Esophagus muscularis mucosa (tissue), 4 donors: ENCODE measurements at regions not wholly inside any gene's neighbourhood (a gene's known extent, or its start where the extent isn't known, plus 50 kb on each side); places are given as distances from the start of the nearest gene placed in this dataset.

ENCODE experiments used
- EP300 ChIP-seq: sonication (generic); formaldehyde crosslinking; IDR thresholded peaks from one replicate; pipeline ENCODE4 v1.6.1; 2017; ENCODE audit warnings: antibody characterized with exemption
- POLR2A ChIP-seq: fragments of 450-650 bp; IDR thresholded peaks from one replicate; pipeline ENCODE4 v1.6.1; 2017; ENCODE audit warnings: antibody characterized with exemption, moderate library complexity, mild to moderate bottlenecking, low read depth
- POLR2AphosphoS5 ChIP-seq, 2 donors: sonication (generic); formaldehyde crosslinking; IDR thresholded peaks; one replicate each; pipeline ENCODE4 v1.6.1; 2017; ENCODE audit warnings: antibody characterized with exemption in 2 of 2
- TF ChIP-seq, protein P1 (sequence below), 3 experiments: fragments of 200-600 bp in 2 of 3; fragments of 450-650 bp in 1 of 3; sonication (generic) in 2 of 3; IDR thresholded peaks; one replicate each; pipeline ENCODE4 v1.5.1; 2017 to 2019; ENCODE audit warnings: antibody characterized with exemption in 3 of 3, mild to moderate bottlenecking in 2 of 3, moderate library complexity in 1 of 3

DNA sequence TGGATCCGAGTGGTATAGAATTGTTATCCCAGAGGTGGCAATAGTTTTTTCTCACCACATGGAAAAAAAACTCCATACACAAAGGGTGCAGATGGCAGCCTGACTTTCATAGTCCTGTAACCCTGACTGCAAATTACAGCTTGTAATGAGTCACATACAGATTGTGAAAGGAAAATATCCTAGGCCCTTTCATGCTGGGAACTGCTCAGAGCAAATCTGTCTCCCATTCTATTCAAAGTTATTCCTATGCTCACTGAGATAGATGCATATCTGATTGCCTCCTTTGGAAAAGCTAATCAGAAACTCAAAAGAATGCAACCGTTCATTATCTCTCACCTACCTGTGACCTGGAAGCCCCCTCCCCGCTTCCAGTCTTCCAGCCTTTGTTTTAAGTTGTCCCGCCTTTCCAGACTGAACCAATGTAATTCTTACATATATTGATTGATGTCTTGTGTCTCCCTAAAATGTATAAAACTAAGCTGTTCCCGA lies 108.7 kb upstream of the MAP3K4 start:
- no peak for TF ChIP-seq POLR2A
- no peak for TF ChIP-seq POLR2AphosphoS5 (IDR thresholded peaks at IDR 0.05)
- TF ChIP-seq, protein P1, sequence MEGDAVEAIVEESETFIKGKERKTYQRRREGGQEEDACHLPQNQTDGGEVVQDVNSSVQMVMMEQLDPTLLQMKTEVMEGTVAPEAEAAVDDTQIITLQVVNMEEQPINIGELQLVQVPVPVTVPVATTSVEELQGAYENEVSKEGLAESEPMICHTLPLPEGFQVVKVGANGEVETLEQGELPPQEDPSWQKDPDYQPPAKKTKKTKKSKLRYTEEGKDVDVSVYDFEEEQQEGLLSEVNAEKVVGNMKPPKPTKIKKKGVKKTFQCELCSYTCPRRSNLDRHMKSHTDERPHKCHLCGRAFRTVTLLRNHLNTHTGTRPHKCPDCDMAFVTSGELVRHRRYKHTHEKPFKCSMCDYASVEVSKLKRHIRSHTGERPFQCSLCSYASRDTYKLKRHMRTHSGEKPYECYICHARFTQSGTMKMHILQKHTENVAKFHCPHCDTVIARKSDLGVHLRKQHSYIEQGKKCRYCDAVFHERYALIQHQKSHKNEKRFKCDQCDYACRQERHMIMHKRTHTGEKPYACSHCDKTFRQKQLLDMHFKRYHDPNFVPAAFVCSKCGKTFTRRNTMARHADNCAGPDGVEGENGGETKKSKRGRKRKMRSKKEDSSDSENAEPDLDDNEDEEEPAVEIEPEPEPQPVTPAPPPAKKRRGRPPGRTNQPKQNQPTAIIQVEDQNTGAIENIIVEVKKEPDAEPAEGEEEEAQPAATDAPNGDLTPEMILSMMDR (IDR thresholded peaks at IDR 0.05), result no peak
- no peak for TF ChIP-seq EP300
